Hematopoietic multipotent progenitor cell treated with erythropoietin and hydrocortisone succinate and interleukin-3 and kit ligand, for 4 days (in vitro differentiated cells): ENCODE measurements at regions not wholly inside any gene's neighbourhood (a gene's known extent, or its start where the extent isn't known, plus 50 kb on each side); places are given as distances from the start of the nearest gene placed in this dataset.

Source experiments
- DNase-seq: peaks from one replicate; pipeline ENCODE4 v3.0.0-alpha.2; 2015

- no peak for DNase-seq
Observed at GRCh38 chr5:38719916-38720315, 125.9 kb upstream of the OSMR start.

GRCh38 chr5:38720554-38721361 is 125.1 kb upstream of the OSMR start:
- peak; percentile 2 for DNase-seq

DNA sequence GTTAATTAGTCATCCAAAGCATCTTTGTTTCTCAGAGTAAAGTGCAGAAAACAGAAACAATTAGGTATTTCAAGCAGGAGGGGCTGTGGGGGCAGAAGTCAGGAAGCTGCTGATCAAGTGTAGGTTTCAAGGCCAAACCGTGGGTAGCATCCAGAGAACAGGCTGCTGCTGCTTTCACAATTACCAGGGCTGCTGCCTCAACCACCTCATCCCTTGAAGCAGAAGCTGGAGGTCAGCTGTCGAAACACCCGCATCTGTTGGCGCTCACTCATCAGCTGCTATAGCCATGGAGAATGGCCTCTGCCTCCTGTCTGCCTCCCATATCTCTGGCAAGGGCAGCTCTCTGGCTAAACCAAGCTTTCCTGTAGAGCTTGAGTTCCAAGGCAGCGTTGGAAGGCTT is 122.9 kb upstream of the OSMR start:
- no peak for DNase-seq

DNA sequence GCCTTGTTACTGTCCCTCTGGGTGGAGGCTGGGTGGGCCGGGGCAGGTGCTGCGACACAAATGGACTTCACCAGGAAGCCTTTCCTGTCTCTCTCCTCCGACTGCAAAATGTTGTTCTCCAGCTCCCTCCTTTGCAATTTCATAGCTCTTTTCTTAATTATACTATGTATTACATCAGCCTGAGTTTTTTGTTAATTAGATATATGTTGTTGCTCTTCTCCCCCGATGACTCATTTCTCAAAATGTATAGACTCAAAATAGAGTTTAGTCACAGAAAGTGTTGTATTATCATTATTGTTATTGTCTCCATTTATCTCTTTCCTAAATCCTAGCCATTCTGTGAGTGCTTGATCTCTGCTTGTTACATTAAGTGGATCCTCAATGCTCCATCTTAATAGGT is 122.4 kb upstream of the OSMR start:
- DNase-seq = no peak

- no peak for DNase-seq
Observed at GRCh38 chr5:38724301-38725030, 121.3 kb upstream of the OSMR start.

GRCh38 chr5:38725371-38725865 is 120.4 kb upstream of the OSMR start:
- DNase-seq = no peak

GRCh38 chr5:38726279-38726678 is 119.5 kb upstream of the OSMR start:
- DNase-seq = no peak

- no peak for DNase-seq
Observed at GRCh38 chr5:38728029-38728428, 117.8 kb upstream of the OSMR start.

- no peak for DNase-seq
Observed at GRCh38 chr5:38731461-38731860, 114.4 kb upstream of the OSMR start.

DNA sequence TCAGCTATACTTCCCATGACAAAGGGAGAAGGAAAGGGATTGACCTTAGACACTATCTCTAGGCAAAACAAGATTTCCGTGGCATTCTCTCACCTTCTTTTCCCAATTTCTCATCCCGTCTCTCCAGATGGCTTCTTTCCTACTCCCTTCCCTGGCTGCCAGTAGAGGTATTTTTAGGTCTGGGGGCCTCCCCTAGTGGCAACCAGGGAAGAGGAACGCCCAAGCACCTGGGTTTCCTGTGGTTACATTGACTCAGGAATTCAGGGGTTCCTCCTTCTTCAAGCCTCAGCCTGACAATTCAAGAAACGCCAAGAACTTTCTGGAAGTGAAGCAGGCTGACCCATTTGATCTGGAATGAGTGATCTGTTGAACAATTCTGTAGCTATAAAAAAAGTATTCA is 111.5 kb upstream of the OSMR start:
- no peak for DNase-seq

DNA sequence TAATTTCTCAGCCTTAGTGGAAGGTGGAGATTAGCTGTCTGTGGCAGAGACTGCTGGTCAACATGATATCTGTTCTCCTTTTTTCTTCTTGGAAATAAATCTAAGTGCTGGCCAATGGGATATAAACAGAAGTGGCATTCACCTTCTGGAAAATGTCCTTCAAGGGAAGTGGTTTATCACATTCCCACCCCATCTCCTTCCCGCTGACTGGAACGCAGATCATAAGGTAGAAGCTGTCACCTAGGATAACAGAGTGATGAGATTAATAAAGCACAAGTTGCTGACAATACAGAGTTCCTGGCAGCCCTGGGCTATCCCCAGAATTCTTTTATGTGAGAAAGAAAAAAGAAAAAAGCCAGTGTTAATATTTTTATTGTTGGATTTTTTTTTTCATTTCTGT is 109.7 kb upstream of the OSMR start:
- no peak for DNase-seq

GRCh38 chr5:38737976-38738375 is 107.8 kb upstream of the OSMR start:
- DNase-seq = no peak

DNA sequence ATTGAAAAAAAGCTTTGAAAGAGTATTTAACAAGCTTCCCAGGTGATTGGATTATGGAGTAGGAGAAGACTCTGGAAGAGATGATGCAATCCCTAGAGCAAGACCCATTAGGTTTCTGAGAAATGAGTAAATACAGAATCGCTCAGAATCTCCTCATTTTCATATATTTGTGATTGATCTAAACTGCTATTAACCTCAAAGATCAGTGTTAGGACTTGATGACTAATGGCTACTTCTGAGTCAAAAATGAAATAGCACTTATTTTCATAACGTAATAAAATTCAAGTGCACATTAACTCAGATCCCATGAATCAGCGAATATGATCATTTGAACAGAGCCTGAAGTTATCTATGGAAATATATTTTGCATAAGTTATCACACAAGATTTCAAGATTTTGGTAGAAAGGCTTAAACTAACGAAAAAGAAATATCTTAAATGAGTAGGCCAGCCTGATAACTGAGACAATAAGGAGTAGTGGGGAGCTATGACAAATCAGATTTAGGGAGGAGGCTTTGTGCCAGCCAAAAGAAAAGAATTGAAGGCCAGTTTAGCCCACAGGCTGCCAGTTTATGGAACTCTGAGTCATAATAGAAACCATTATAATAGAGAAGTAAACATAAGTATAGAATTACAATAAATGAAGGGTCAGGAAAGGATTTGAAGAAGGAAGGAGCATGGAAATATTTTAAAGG is 106.7 kb upstream of the OSMR start:
- no peak for DNase-seq

- DNase-seq = no peak
Observed at GRCh38 chr5:38739705-38740045, 106.1 kb upstream of the OSMR start.

- DNase-seq = no peak
Observed at GRCh38 chr5:38742821-38743220, 103.0 kb upstream of the OSMR start.

DNA sequence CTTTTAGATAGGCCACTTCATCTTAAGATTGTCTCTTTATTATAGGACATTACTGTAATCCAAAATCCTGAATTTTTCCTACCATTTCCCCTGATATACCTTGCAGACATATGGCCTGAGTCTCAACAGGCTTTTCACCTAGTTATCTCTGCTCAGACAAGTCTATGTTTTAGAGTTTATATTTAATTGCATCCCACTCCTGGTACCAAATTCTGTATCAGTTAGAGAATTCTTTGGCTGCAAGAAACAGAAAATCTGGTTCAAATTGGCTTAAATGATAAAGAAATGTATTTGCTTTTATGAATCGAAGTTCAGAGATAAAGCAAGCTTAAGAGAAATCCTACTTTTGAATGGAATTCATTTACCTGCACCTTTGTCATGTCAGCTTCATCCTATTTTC is 102.2 kb upstream of the OSMR start:
- DNase-seq = no peak

DNA sequence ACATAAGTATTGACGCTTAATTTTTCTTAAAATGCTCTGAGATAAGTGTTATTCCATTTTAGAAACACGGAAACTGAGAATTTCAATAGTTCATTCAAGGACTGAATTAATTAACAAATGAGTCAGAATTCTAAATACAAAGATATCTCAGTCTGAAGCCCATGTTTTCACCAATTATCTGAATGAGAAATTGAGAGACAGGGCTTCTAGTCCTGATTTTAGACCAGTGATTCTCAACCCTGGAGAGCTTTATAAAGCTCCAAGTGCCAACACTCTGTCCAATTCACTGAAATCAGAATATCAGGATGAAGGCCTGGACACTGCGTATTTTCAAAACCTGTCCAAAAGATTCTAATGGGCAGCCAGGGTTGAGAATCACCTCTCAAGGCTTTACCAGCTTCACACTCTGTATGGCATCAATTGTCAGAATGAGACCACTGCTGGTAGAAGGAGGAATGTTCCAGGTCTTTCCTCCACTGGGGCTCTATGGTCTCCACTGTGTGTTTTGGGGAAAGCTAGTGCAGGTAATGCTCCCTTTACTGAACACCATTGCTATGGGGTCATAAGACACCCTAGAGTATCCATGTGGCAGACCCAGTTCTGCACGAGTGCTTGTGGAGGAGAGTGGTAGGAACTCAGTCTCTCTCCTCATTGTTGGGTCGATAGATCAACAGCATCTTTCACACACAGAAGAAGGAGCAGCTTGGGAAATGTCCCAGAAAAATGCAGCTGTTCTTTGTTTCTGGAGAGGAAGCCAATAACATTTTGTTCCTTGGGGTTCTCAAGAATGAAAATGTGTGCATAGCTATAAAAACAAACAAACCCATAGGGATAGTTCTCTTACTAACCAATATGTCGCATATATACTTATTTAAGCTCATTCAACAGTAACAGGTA is 99.7 kb upstream of the OSMR start:
- DNase-seq = no peak

DNA sequence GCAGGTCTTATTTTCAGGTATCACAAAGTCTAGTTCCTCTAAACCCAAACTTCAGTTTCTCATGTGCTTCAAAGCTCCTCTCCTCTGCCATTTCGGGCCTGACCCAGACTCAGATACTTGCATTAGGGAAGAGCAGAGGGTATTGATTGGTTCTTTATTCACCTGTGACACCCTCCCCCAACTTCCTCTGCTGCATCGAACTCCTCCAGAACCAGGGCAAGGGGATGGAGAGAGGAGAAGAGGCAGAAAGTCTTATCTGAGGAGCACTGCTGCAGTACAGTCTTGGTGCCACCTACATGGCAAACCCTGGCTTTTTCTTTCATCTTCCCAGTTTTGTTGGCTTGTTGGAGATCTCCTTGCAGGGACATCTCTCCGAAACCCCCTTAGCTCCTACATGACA is 96.0 kb upstream of the OSMR start:
- DNase-seq = no peak

- DNase-seq = no peak
Observed at GRCh38 chr5:38751103-38751502, 94.7 kb upstream of the OSMR start.

- DNase-seq = no peak
Observed at GRCh38 chr5:38752012-38752536, 93.7 kb upstream of the OSMR start.

- DNase-seq = no peak
Observed at GRCh38 chr5:38752622-38753021, 93.2 kb upstream of the OSMR start.

DNA sequence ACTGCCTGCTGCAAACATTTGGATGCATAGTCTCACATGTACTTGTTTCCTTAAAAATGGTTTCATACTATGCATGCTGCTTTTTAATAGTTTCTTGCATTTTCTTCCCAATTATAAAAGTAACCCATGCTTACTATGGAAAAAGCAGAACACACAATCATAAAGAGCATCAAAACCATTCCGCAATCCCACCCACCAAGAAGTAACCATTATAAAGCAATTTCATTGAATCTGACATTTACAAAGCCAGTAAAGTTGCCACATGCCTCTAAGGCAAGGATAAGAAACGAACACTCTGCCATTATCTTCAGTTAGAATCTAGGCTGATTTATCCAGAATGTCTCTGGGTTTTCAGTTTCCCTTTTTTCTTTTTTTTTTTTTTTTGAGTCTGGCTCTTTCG is 92.7 kb upstream of the OSMR start:
- no peak for DNase-seq

DNA sequence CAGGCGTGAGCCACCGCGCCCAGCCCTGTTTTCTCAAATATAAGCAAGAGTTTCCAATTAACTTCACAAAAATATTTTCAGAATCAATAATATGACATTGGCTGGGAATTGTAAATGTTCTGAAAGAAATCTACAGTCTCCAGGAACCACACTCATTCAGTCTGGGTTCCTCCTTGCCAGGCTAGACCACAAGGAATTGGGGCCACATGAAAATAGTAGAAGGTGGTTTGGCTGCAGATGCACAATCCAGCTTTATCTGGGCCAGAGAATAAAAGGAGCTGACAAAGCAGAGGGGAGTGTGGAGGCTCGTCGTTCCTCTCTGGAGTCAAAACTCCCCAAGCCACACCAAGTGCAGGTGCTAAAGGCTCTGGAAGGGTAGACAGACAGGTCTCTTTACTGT is 92.0 kb upstream of the OSMR start:
- no peak for DNase-seq
